ENCODE measurements at regions not wholly inside any gene's neighbourhood (a gene's known extent, or its start where the extent isn't known, plus 50 kb on each side); places are given as distances from the start of the nearest gene placed in this dataset.

- WGBS (ENCODE audit: insufficient coverage) = 87% methylated on average over 10 of the region's 12 CpGs
- H3K27me3 ChIP-seq (ENCODE audit: control insufficient read depth, insufficient read depth, low read length) = no peaks in the 10 kb centered on the region
- intact Hi-C loops (cut with micrococcal nuclease) = no loop called here
- H3K27me3 Mint-ChIP-seq (ENCODE audit: low read depth in 2 of 2) = peaks cover 0 to 6% of the 10 kb centered on the region in 2 donors
- no peaks in the 10 kb centered on the region for H3K4me1 ChIP-seq (ENCODE audit: control insufficient read depth, insufficient read depth, low read length)
- no peak for ATAC-seq
- H3K9me3 ChIP-seq (ENCODE audit: control insufficient read depth, insufficient read depth, low read length) = no peaks in the 10 kb centered on the region
- no peaks in the 10 kb centered on the region for H3K4me1 Mint-ChIP-seq
- no peak for TF ChIP-seq CTCF (IDR thresholded peaks at IDR 0.05)
- no peaks in the 10 kb centered on the region for H3K9me3 Mint-ChIP-seq
- H3K27ac Mint-ChIP-seq = no peak overlapping the region
- no peak for DNase-seq
- no peaks in the 10 kb centered on the region for H3K36me3 ChIP-seq (ENCODE audit: control insufficient read depth, insufficient read depth, low read length)
- H3K4me3 ChIP-seq (ENCODE audit: low read length) = no peak overlapping the region
- no peaks in the 10 kb centered on the region for H3K36me3 Mint-ChIP-seq
- no peak overlapping the region for H3K4me3 Mint-ChIP-seq
- no peak overlapping the region for H3K27ac ChIP-seq (ENCODE audit: low read length)
Measured at GRCh38 chr10:44199991-44200655, 184.8 kb downstream of the CXCL12 start.

DNA sequence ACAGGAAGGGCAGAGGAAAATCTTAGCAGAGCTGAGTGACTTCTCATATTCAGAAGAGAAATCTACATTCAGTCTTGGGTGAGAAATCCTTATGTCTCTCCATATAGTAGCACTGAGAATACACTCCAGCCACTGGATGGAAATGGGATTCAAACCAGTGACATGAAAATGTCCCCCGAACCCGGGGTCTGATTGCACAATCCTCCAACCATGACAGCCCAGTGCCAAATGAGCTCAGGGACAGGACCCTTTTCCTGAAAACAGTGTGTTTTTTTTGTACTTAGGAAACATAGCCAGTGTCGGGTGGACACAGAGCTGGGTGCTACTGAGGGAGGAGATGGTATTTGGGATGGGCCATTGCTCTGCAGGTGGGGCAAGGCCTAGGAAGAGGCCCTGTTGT, 185.6 kb downstream of the CXCL12 start:
- H3K36me3 Mint-ChIP-seq = no peaks in the 10 kb centered on the region
- no peak overlapping the region for H3K4me3 Mint-ChIP-seq
- Histone ChIP-seq H3K27me3 (ENCODE audit: control insufficient read depth, insufficient read depth, low read length) (no peaks in the 10 kb centered on the region), H3K4me3 (ENCODE audit: low read length) (no peak overlapping the region), H3K27ac (ENCODE audit: low read length) (no peak overlapping the region), H3K36me3 (ENCODE audit: control insufficient read depth, insufficient read depth, low read length) (no peaks in the 10 kb centered on the region), H3K9me3 (ENCODE audit: control insufficient read depth, insufficient read depth, low read length) (no peaks in the 10 kb centered on the region), H3K4me1 (ENCODE audit: control insufficient read depth, insufficient read depth, low read length) (no peaks in the 10 kb centered on the region)
- 89% methylated on average over 3 of the region's 3 CpGs for WGBS (ENCODE audit: insufficient coverage)
- intact Hi-C loops (cut with micrococcal nuclease) = no loop called here
- H3K4me1 Mint-ChIP-seq = no peaks in the 10 kb centered on the region
- DNase-seq = no peak
- no peak overlapping the region for H3K27ac Mint-ChIP-seq
- TF ChIP-seq CTCF (IDR thresholded peaks at IDR 0.05) = no peak
- no peaks in the 10 kb centered on the region for H3K9me3 Mint-ChIP-seq
- peaks cover 0 to 7% of the 10 kb centered on the region in 2 donors for H3K27me3 Mint-ChIP-seq (ENCODE audit: low read depth in 2 of 2)
- ATAC-seq = no peak

DNA sequence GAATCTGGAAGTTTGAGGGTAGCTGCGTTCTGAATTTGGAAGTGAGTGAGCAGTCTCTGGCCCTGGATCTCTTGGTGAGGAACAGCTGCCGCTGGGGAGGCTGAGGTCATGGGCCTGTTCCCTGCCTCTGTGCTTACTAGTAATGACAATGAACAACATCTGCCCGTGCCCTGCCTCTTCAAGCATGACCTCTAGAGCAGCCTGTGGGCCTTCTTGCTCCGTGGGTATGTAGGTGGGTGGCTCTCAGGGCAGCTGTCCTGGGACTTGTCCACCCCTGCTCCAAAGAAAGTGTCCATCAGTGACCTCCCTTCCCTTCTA, 186.2 kb downstream of the CXCL12 start:
- no peak overlapping the region for H3K4me3 Mint-ChIP-seq
- no peak for TF ChIP-seq CTCF (IDR thresholded peaks at IDR 0.05)
- Histone ChIP-seq H3K9me3 (ENCODE audit: control insufficient read depth, insufficient read depth, low read length) (no peaks in the 10 kb centered on the region), H3K27ac (ENCODE audit: low read length) (no peak overlapping the region), H3K36me3 (ENCODE audit: control insufficient read depth, insufficient read depth, low read length) (no peaks in the 10 kb centered on the region), H3K27me3 (ENCODE audit: control insufficient read depth, insufficient read depth, low read length) (no peaks in the 10 kb centered on the region), H3K4me3 (ENCODE audit: low read length) (no peak overlapping the region), H3K4me1 (ENCODE audit: control insufficient read depth, insufficient read depth, low read length) (no peaks in the 10 kb centered on the region)
- DNase-seq (no peak), ATAC-seq (no peak)
- H3K27me3 Mint-ChIP-seq (ENCODE audit: low read depth in 2 of 2) = peaks cover 0 to 7% of the 10 kb centered on the region in 2 donors
- no peak overlapping the region for H3K27ac Mint-ChIP-seq
- intact Hi-C loops (cut with micrococcal nuclease) = no loop called here
- WGBS (ENCODE audit: insufficient coverage) = 77% methylated on average over 4 of the region's 4 CpGs
- H3K4me1 Mint-ChIP-seq = no peaks in the 10 kb centered on the region
- H3K36me3 Mint-ChIP-seq = no peaks in the 10 kb centered on the region
- H3K9me3 Mint-ChIP-seq = no peaks in the 10 kb centered on the region

DNA sequence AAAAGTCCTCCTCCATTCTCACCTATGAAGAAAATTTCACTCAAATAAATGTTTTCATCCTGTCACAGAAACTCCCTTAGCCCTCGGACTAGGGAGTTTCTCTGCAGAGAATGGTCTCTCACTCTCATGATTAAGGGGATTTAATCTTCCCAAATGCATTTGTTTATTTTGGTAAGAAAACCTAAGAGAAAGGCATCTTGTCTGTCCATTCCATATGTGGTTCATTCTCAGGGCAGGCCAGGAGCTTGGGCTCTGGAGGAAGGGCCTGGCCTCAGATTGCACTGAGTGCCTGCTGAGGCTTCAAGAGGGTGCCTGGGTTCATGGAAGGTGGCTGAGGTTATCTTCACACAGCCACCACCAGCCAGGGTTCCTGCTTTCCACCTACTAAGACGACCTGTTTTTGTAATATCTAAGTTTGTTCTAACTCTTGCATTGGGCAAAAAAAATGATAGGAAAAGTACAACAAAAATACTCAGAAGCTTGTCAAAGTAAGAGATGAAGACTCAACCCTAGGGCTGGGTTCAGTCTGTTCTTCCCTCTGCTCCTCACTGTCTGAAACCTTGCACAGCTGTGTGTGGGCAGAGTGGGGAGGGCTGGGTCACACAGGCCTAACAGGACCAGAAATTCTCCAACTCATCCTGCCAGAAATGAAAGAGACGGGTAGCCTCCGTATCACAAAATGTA, 186.7 kb downstream of the CXCL12 start:
- Mint-ChIP-seq H3K4me3 (no peak overlapping the region), H3K27me3 (ENCODE audit: low read depth in 2 of 2) (peaks cover 0 to 6% of the 10 kb centered on the region in 2 donors), H3K4me1 (no peaks in the 10 kb centered on the region), H3K9me3 (no peaks in the 10 kb centered on the region), H3K36me3 (no peaks in the 10 kb centered on the region), H3K27ac (no peak overlapping the region)
- intact Hi-C loops (cut with micrococcal nuclease) = no loop called here
- no peaks in the 10 kb centered on the region for H3K27me3 ChIP-seq (ENCODE audit: control insufficient read depth, insufficient read depth, low read length)
- H3K4me3 ChIP-seq (ENCODE audit: low read length) = no peak overlapping the region
- H3K27ac ChIP-seq (ENCODE audit: low read length) = no peak overlapping the region
- ATAC-seq (no peak), DNase-seq (no peak)
- TF ChIP-seq CTCF (IDR thresholded peaks at IDR 0.05) = no peak
- H3K4me1 ChIP-seq (ENCODE audit: control insufficient read depth, insufficient read depth, low read length) = no peaks in the 10 kb centered on the region
- WGBS (ENCODE audit: insufficient coverage) = 84% methylated on average over 3 of the region's 4 CpGs
- no peaks in the 10 kb centered on the region for H3K9me3 ChIP-seq (ENCODE audit: control insufficient read depth, insufficient read depth, low read length)
- no peaks in the 10 kb centered on the region for H3K36me3 ChIP-seq (ENCODE audit: control insufficient read depth, insufficient read depth, low read length)
